ENCODE measurements at regions not wholly inside any gene's neighbourhood (a gene's known extent, or its start where the extent isn't known, plus 50 kb on each side); places are given as distances from the start of the nearest gene placed in this dataset.

- H3K27ac ChIP-seq (replicated peaks in 1 of 4), result no peak overlapping the region
- no peak for TF ChIP-seq POLR2AphosphoS5 (IDR thresholded peaks at IDR 0.05)
- TF ChIP-seq, protein P1, sequence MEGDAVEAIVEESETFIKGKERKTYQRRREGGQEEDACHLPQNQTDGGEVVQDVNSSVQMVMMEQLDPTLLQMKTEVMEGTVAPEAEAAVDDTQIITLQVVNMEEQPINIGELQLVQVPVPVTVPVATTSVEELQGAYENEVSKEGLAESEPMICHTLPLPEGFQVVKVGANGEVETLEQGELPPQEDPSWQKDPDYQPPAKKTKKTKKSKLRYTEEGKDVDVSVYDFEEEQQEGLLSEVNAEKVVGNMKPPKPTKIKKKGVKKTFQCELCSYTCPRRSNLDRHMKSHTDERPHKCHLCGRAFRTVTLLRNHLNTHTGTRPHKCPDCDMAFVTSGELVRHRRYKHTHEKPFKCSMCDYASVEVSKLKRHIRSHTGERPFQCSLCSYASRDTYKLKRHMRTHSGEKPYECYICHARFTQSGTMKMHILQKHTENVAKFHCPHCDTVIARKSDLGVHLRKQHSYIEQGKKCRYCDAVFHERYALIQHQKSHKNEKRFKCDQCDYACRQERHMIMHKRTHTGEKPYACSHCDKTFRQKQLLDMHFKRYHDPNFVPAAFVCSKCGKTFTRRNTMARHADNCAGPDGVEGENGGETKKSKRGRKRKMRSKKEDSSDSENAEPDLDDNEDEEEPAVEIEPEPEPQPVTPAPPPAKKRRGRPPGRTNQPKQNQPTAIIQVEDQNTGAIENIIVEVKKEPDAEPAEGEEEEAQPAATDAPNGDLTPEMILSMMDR (IDR thresholded peaks at IDR 0.05), result no peak
- TF ChIP-seq EP300 (IDR thresholded peaks at IDR 0.05), result no peak
- no peak for TF ChIP-seq POLR2A (IDR thresholded peaks at IDR 0.05; ENCODE audit: low read depth)
- DNase-seq (ENCODE audit: extremely low spot score), result no peak
- peaks cover 0 to 26% (median 0%) of the 10 kb centered on the region in 4 donors for H3K27me3 ChIP-seq
- no peaks in the 10 kb centered on the region for H3K9me3 ChIP-seq
- intact Hi-C loops (cut with DNase I), result no loop called here
- WGBS, result 66% methylated on average over 5 of the region's 11 CpGs
- no peaks in the 10 kb centered on the region for H3K36me3 ChIP-seq
- H3K4me3 ChIP-seq, result no peak overlapping the region
- H3K4me1 ChIP-seq, result peaks cover 0 to 6% (median 0%) of the 10 kb centered on the region in 4 donors
These were observed 201.2 kb upstream of the TMEM45B start for GRCh38 chr11:129614256-129614944.

GRCh38 chr11:129618046-129618569 is 197.5 kb upstream of the TMEM45B start:
- intact Hi-C loops (cut with DNase I), result no loop called here
- peaks cover 0 to 26% (median 0%) of the 10 kb centered on the region in 4 donors for H3K27me3 ChIP-seq
- TF ChIP-seq, protein P1 (IDR thresholded peaks at IDR 0.05), result no peak
- TF ChIP-seq POLR2AphosphoS5 (IDR thresholded peaks at IDR 0.05) (no peak), POLR2A (IDR thresholded peaks at IDR 0.05; ENCODE audit: low read depth) (no peak), EP300 (IDR thresholded peaks at IDR 0.05) (no peak)
- DNase-seq (ENCODE audit: extremely low spot score), result no peak
- no peak overlapping the region for H3K27ac ChIP-seq (replicated peaks in 1 of 4)
- H3K4me1 ChIP-seq, result no peaks in the 10 kb centered on the region
- H3K4me3 ChIP-seq, result no peak overlapping the region
- no CpG with 5 or more reads among the region's 41 CpGs for WGBS
- no peaks in the 10 kb centered on the region for H3K9me3 ChIP-seq
- H3K36me3 ChIP-seq, result no peaks in the 10 kb centered on the region

GRCh38 chr11:129620237-129621104 is 195.2 kb upstream of the TMEM45B start:
- WGBS, result 88% methylated on average over 11 of the region's 12 CpGs

GRCh38 chr11:129625930-129626329 is 189.7 kb upstream of the TMEM45B start:
- intact Hi-C loops (cut with DNase I), result no loop called here
- WGBS, result 53% methylated on average over 6 of the region's 6 CpGs
- no peaks in the 10 kb centered on the region for H3K36me3 ChIP-seq

More at GRCh38 chr11:129620237-129621104, 195.2 kb upstream of the TMEM45B start:
- no peaks in the 10 kb centered on the region for H3K9me3 ChIP-seq
- DNase-seq (ENCODE audit: extremely low spot score), result no peak
- no peak overlapping the region for H3K27ac ChIP-seq (replicated peaks in 1 of 4)
- no peaks in the 10 kb centered on the region for H3K4me1 ChIP-seq
- H3K36me3 ChIP-seq, result no peaks in the 10 kb centered on the region
- no peak overlapping the region for H3K4me3 ChIP-seq
- intact Hi-C loops (cut with DNase I), result no loop called here
- peaks cover 0 to 19% (median 0%) of the 10 kb centered on the region in 4 donors for H3K27me3 ChIP-seq
- no peak for TF ChIP-seq POLR2AphosphoS5 (IDR thresholded peaks at IDR 0.05)
- no peak for TF ChIP-seq EP300 (IDR thresholded peaks at IDR 0.05)
- TF ChIP-seq, protein P1 (IDR thresholded peaks at IDR 0.05), result no peak
- TF ChIP-seq POLR2A (IDR thresholded peaks at IDR 0.05; ENCODE audit: low read depth), result no peak

More at GRCh38 chr11:129625930-129626329, 189.7 kb upstream of the TMEM45B start:
- peaks cover 0 to 9% (median 0%) of the 10 kb centered on the region in 4 donors for H3K9me3 ChIP-seq
- H3K27me3 ChIP-seq, result no peaks in the 10 kb centered on the region
- H3K4me3 ChIP-seq, result no peak overlapping the region
- H3K27ac ChIP-seq (replicated peaks in 1 of 4), result no peak overlapping the region
- no peak for TF ChIP-seq EP300 (IDR thresholded peaks at IDR 0.05)
- no peak for TF ChIP-seq POLR2AphosphoS5 (IDR thresholded peaks at IDR 0.05)
- TF ChIP-seq POLR2A (IDR thresholded peaks at IDR 0.05; ENCODE audit: low read depth), result no peak
- TF ChIP-seq, protein P1 (IDR thresholded peaks at IDR 0.05), result no peak
- no peaks in the 10 kb centered on the region for H3K4me1 ChIP-seq
- no peak for DNase-seq (ENCODE audit: extremely low spot score)

Data from esophagus muscularis mucosa (tissue), 4 donors.